Activated CD8-positive, alpha-beta T cell treated with anti-CD3 and anti-CD28 coated beads, Interleukin-2, amount 10 ng/mL, durations not matched to agents 7 days and 5 days (primary cell): ENCODE measurements at regions not wholly inside any gene's neighbourhood (a gene's known extent, or its start where the extent isn't known, plus 50 kb on each side); places are given as distances from the start of the nearest gene placed in this dataset.

ENCODE experiments used
- ATAC-seq: fragments of 150-1000 bp; cut with Tn5 transposase; one replicate; pipeline ENCODE4 v1.10.0; 2021; ENCODE audit warnings: moderate library complexity
- CTCF ChIA-PET: fragments of 350-600 bp; sonication (Branson Sonifier 250); formaldehyde crosslinking; loops from one replicate; lab custom pipeline; 2021; ENCODE audit warnings: antibody characterized with exemption; lab: Charles Lee
- POLR2A ChIA-PET: fragments of 350-600 bp; sonication (Branson Sonifier 250); formaldehyde crosslinking; loops from one replicate; lab custom pipeline; 2021; ENCODE audit warnings: antibody characterized with exemption; lab: Charles Lee
- DNase-seq: peaks from one replicate; pipeline ENCODE4 v3.0.0-alpha.2; 2020
- H3K27ac Mint-ChIP-seq: one replicate; pipeline ENCODE4 v1.8.0; 2021; ENCODE audit warnings: mild to moderate bottlenecking, mixed read lengths
- H3K27me3 Mint-ChIP-seq: one replicate; pipeline ENCODE4 v1.8.0; 2021; ENCODE audit warnings: low read depth, mixed read lengths
- H3K36me3 Mint-ChIP-seq: one replicate; pipeline ENCODE4 v1.8.0; 2021; ENCODE audit warnings: low read depth, mixed read lengths
- H3K4me1 Mint-ChIP-seq: one replicate; pipeline ENCODE4 v1.8.0; 2021; ENCODE audit warnings: low read depth, mixed read lengths
- H3K4me3 Mint-ChIP-seq: one replicate; pipeline ENCODE4 v1.8.0; 2021; ENCODE audit warnings: mild to moderate bottlenecking, mixed read lengths
- H3K9me3 Mint-ChIP-seq: one replicate; pipeline ENCODE4 v1.8.0; 2022; ENCODE audit warnings: mixed read lengths; ENCODE audit not compliant: insufficient read depth

- no peaks in the 10 kb centered on the region for H3K36me3 Mint-ChIP-seq
Measured at GRCh38 chr3:102141928-102142239, 292.6 kb downstream of the NFKBIZ start.

GRCh38 chr3:102142379-102143060 lies 292.3 kb upstream of the ZPLD1 start:
- ChIA-PET CTCF (no interaction called here), POLR2A (no interaction called here)
- no peak for DNase-seq
- no peaks in the 10 kb centered on the region for H3K4me1 Mint-ChIP-seq
- no peak overlapping the region for H3K27ac Mint-ChIP-seq
- peaks cover 6% of the 10 kb centered on the region for H3K27me3 Mint-ChIP-seq
- no peaks in the 10 kb centered on the region for H3K9me3 Mint-ChIP-seq
- no peaks in the 10 kb centered on the region for H3K36me3 Mint-ChIP-seq
- ATAC-seq = no peak
- H3K4me3 Mint-ChIP-seq = no peak overlapping the region

More at GRCh38 chr3:102141928-102142239, 292.6 kb downstream of the NFKBIZ start:
- H3K27me3 Mint-ChIP-seq = peaks cover 8% of the 10 kb centered on the region
- no peaks in the 10 kb centered on the region for H3K9me3 Mint-ChIP-seq
- no peak overlapping the region for H3K27ac Mint-ChIP-seq
- H3K4me1 Mint-ChIP-seq = no peaks in the 10 kb centered on the region
- no peak for ATAC-seq
- no peak overlapping the region for H3K4me3 Mint-ChIP-seq
- DNase-seq = no peak
- CTCF ChIA-PET = no interaction called here
- POLR2A ChIA-PET = no interaction called here

- ChIA-PET CTCF (no interaction called here), POLR2A (no interaction called here)
- Mint-ChIP-seq H3K9me3 (no peaks in the 10 kb centered on the region), H3K27ac (no peak overlapping the region), H3K4me3 (no peak overlapping the region), H3K27me3 (peaks cover 6% of the 10 kb centered on the region), H3K4me1 (no peaks in the 10 kb centered on the region), H3K36me3 (no peaks in the 10 kb centered on the region)
- ATAC-seq (no peak), DNase-seq (no peak)
Measured at GRCh38 chr3:102143536-102143935, 291.3 kb upstream of the ZPLD1 start.

GRCh38 chr3:102144063-102144462 lies 290.8 kb upstream of the ZPLD1 start:
- Mint-ChIP-seq H3K27ac (no peak overlapping the region), H3K9me3 (no peaks in the 10 kb centered on the region), H3K36me3 (no peaks in the 10 kb centered on the region), H3K4me3 (no peak overlapping the region), H3K4me1 (no peaks in the 10 kb centered on the region), H3K27me3 (peaks cover 6% of the 10 kb centered on the region)
- CTCF ChIA-PET = no interaction called here
- DNase-seq (no peak), ATAC-seq (no peak)
- POLR2A ChIA-PET = no interaction called here

GRCh38 chr3:102148598-102149337 lies 286.0 kb upstream of the ZPLD1 start:
- H3K4me3 Mint-ChIP-seq = no peak overlapping the region
- no peak overlapping the region for H3K27ac Mint-ChIP-seq
- peaks cover 10% of the 10 kb centered on the region for H3K36me3 Mint-ChIP-seq
- no peak for DNase-seq
- H3K9me3 Mint-ChIP-seq = peaks cover 9% of the 10 kb centered on the region
- no peaks in the 10 kb centered on the region for H3K27me3 Mint-ChIP-seq
- no peak for ATAC-seq
- H3K4me1 Mint-ChIP-seq = no peaks in the 10 kb centered on the region
- ChIA-PET CTCF (no interaction called here), POLR2A (no interaction called here)

GRCh38 chr3:102151935-102152334 lies 282.9 kb upstream of the ZPLD1 start:
- Mint-ChIP-seq H3K4me3 (no peak overlapping the region), H3K9me3 (peaks cover 14% of the 10 kb centered on the region), H3K4me1 (no peaks in the 10 kb centered on the region), H3K27ac (no peak overlapping the region), H3K27me3 (no peaks in the 10 kb centered on the region), H3K36me3 (peaks cover 10% of the 10 kb centered on the region)
- POLR2A ChIA-PET = no interaction called here
- no peak for DNase-seq
- ATAC-seq = no peak
- CTCF ChIA-PET = no interaction called here

GRCh38 chr3:102156426-102156825 lies 278.4 kb upstream of the ZPLD1 start:
- Mint-ChIP-seq H3K4me1 (no peaks in the 10 kb centered on the region), H3K27me3 (no peaks in the 10 kb centered on the region), H3K9me3 (peaks cover 5% of the 10 kb centered on the region), H3K4me3 (no peak overlapping the region), H3K27ac (no peak overlapping the region), H3K36me3 (peaks cover 5% of the 10 kb centered on the region)
- POLR2A ChIA-PET = no interaction called here
- CTCF ChIA-PET = no interaction called here
- ATAC-seq (no peak), DNase-seq (no peak)

GRCh38 chr3:102158080-102158740 lies 276.6 kb upstream of the ZPLD1 start:
- no peak overlapping the region for H3K27ac Mint-ChIP-seq
- H3K4me1 Mint-ChIP-seq = peaks cover 3% of the 10 kb centered on the region
- ATAC-seq (no peak), DNase-seq (no peak)
- H3K36me3 Mint-ChIP-seq = no peaks in the 10 kb centered on the region
- H3K9me3 Mint-ChIP-seq = peaks cover 5% of the 10 kb centered on the region
- no peak overlapping the region for H3K4me3 Mint-ChIP-seq
- no peaks in the 10 kb centered on the region for H3K27me3 Mint-ChIP-seq
- ChIA-PET CTCF (no interaction called here), POLR2A (no interaction called here)

GRCh38 chr3:102159810-102160451 lies 274.9 kb upstream of the ZPLD1 start:
- no peaks in the 10 kb centered on the region for H3K27me3 Mint-ChIP-seq
- peaks cover 3% of the 10 kb centered on the region for H3K4me1 Mint-ChIP-seq
- H3K4me3 Mint-ChIP-seq = no peak overlapping the region
- H3K36me3 Mint-ChIP-seq = no peaks in the 10 kb centered on the region
- no peaks in the 10 kb centered on the region for H3K9me3 Mint-ChIP-seq
- DNase-seq = no peak
- no peak overlapping the region for H3K27ac Mint-ChIP-seq
- POLR2A ChIA-PET = no interaction called here
- no peak for ATAC-seq
- CTCF ChIA-PET = interaction anchor here (0.9 kb wide), 1 partner anchor 357 kb away, joined by 3 read pairs; no protein-coding TSS in a partner anchor

GRCh38 chr3:102161384-102162006 lies 273.3 kb upstream of the ZPLD1 start:
- ChIA-PET POLR2A (no interaction called here), CTCF (no interaction called here)
- Mint-ChIP-seq H3K4me1 (peaks cover 3% of the 10 kb centered on the region), H3K9me3 (no peaks in the 10 kb centered on the region), H3K36me3 (no peaks in the 10 kb centered on the region), H3K4me3 (no peak overlapping the region), H3K27ac (no peak overlapping the region), H3K27me3 (no peaks in the 10 kb centered on the region)
- ATAC-seq = no peak
- no peak for DNase-seq

- Mint-ChIP-seq H3K36me3 (no peaks in the 10 kb centered on the region), H3K4me1 (peaks cover 3% of the 10 kb centered on the region), H3K27ac (no peak overlapping the region), H3K27me3 (no peaks in the 10 kb centered on the region), H3K9me3 (no peaks in the 10 kb centered on the region), H3K4me3 (no peak overlapping the region)
- CTCF ChIA-PET = no interaction called here
- ATAC-seq (no peak), DNase-seq (no peak)
- POLR2A ChIA-PET = no interaction called here
Measured at GRCh38 chr3:102162251-102162650, 272.6 kb upstream of the ZPLD1 start.
